ENCODE measurements at regions not wholly inside any gene's neighbourhood (a gene's known extent, or its start where the extent isn't known, plus 50 kb on each side); places are given as distances from the start of the nearest gene placed in this dataset.

- DNase-seq (ENCODE audit: low read depth, low spot score) = no peak
- Histone ChIP-seq H3K27ac (ENCODE audit: insufficient read depth, low read depth, low read length) (no peak overlapping the region), H3K4me1 (ENCODE audit: control insufficient read depth, extremely low read depth, insufficient read depth, low read length) (no peaks in the 10 kb centered on the region), H3K9me3 (replicated peaks; ENCODE audit: control insufficient read depth, insufficient read depth, low read length) (peaks cover 2% of the 10 kb centered on the region), H2AFZ (ENCODE audit: low read depth, low read length) (no peak overlapping the region), H3K79me2 (ENCODE audit: control insufficient read depth, insufficient read depth, low read length) (no peaks in the 10 kb centered on the region), H3K36me3 (ENCODE audit: control insufficient read depth in 2 of 2, extremely low read depth in 1 of 2, insufficient read depth in 2 of 2, low read length in 2 of 2) (no peaks in the 10 kb centered on the region), H4K20me1 (replicated peaks; ENCODE audit: control insufficient read depth, extremely low read depth, insufficient read depth, low read length) (no peaks in the 10 kb centered on the region), H3K4me2 (ENCODE audit: insufficient read depth, low read length) (no peak overlapping the region), H3K4me3 (replicated peaks in 1 of 3; ENCODE audit: insufficient read depth in 1 of 3, low read depth in 1 of 3, low read length in 3 of 3) (no peak overlapping the region), H3K27me3 (ENCODE audit: control insufficient read depth in 2 of 2, insufficient read depth in 2 of 2, low read length in 2 of 2) (no peaks in the 10 kb centered on the region), H3K9me1 (replicated peaks; ENCODE audit: control insufficient read depth, extremely low read depth, insufficient read depth, low read length) (no peaks in the 10 kb centered on the region), H3K9ac (replicated peaks; ENCODE audit: extremely low read depth, insufficient read depth, low read length) (no peak overlapping the region)
- TF ChIP-seq POLR2AphosphoS5 (IDR thresholded peaks at IDR 0.05; ENCODE audit: insufficient read depth, low read depth, low read length) (no peak), MYC (IDR thresholded peaks at IDR 0.05; ENCODE audit: low read depth, low read length) (no peak), POLR2A (IDR thresholded peaks at IDR 0.05; ENCODE audit: low read depth, low read length) (no peak), GATA2 (IDR thresholded peaks at IDR 0.05; ENCODE audit: insufficient read depth, insufficient read length, low read depth, low read length) (no peak), CTCF (IDR thresholded peaks at IDR 0.05; ENCODE audit: extremely low read depth in 1 of 2, insufficient read depth in 1 of 2, low read depth in 1 of 2, low read length in 2 of 2) (no peak), FOS (IDR thresholded peaks at IDR 0.05; ENCODE audit: borderline replicate concordance, insufficient read depth, low read length) (no peak), EZH2 (IDR thresholded peaks at IDR 0.05; ENCODE audit: borderline replicate concordance, low read depth, low read length, severe bottlenecking) (no peak), JUN (IDR thresholded peaks at IDR 0.05; ENCODE audit: borderline replicate concordance, insufficient read depth, insufficient read length, low read depth) (no peak), MAX (IDR thresholded peaks at IDR 0.05; ENCODE audit: insufficient read depth, insufficient read length) (no peak)
- dilution Hi-C loops (cut with MboI; ENCODE audit: extremely low pct_ligation_motif_present, low sequenced_read_pairs) = no loop called here
- ChIA-PET CTCF (no interaction called here), POLR2A (no interaction called here)
- no TSS peak for BruUV-seq (replicated peaks)
- intact Hi-C loops (cut with micrococcal nuclease) = no loop called here
- FAIRE-seq = no peak
These were observed 810.5 kb upstream of the ADGRL3 start for GRCh38 chr4:60389633-60390032.
